ENCODE measurements at regions not wholly inside any gene's neighbourhood (a gene's known extent, or its start where the extent isn't known, plus 50 kb on each side); places are given as distances from the start of the nearest gene placed in this dataset.
"Not testable (repeated sequence)": the region's sequence is repeated elsewhere in the genome, so short reads cannot be mapped to it uniquely, and the experiment has no call there.

- DNase-seq (ENCODE audit: extremely low read depth, low read depth, low spot score): no peak
These were observed 1595.8 kb upstream of the SEL1L start for GRCh38 chr14:83129496-83129895.

GRCh38 chr14:83133981-83134645 lies 1600.5 kb upstream of the SEL1L start:
- no peak for DNase-seq (ENCODE audit: extremely low read depth, low read depth, low spot score)

- no peak for DNase-seq (ENCODE audit: extremely low read depth, low read depth, low spot score)
These were observed 1607.1 kb upstream of the SEL1L start for GRCh38 chr14:83140756-83141155.

GRCh38 chr14:83147006-83147405 lies 1613.4 kb upstream of the SEL1L start:
- no peak for DNase-seq (ENCODE audit: extremely low read depth, low read depth, low spot score)

GRCh38 chr14:83151571-83151970 lies 1617.9 kb upstream of the SEL1L start:
- no peak for DNase-seq (ENCODE audit: extremely low read depth, low read depth, low spot score)

- no peak for DNase-seq (ENCODE audit: extremely low read depth, low read depth, low spot score)
These were observed 1619.4 kb upstream of the SEL1L start for GRCh38 chr14:83153081-83153480.

GRCh38 chr14:83162361-83162929 lies 1628.8 kb upstream of the SEL1L start:
- no peak for DNase-seq (ENCODE audit: extremely low read depth, low read depth, low spot score)

- DNase-seq (ENCODE audit: extremely low read depth, low read depth, low spot score): no peak
These were observed 1629.4 kb upstream of the SEL1L start for GRCh38 chr14:83163016-83163415.

GRCh38 chr14:83164016-83164415 lies 1630.4 kb upstream of the SEL1L start:
- DNase-seq (ENCODE audit: extremely low read depth, low read depth, low spot score): no peak

GRCh38 chr14:83164591-83164990 lies 1630.9 kb upstream of the SEL1L start:
- DNase-seq (ENCODE audit: extremely low read depth, low read depth, low spot score): no peak

GRCh38 chr14:83170165-83170564 lies 1636.5 kb upstream of the SEL1L start:
- no peak for DNase-seq (ENCODE audit: extremely low read depth, low read depth, low spot score)

GRCh38 chr14:83171761-83172160 lies 1638.1 kb upstream of the SEL1L start:
- no peak for DNase-seq (ENCODE audit: extremely low read depth, low read depth, low spot score)

- DNase-seq (ENCODE audit: extremely low read depth, low read depth, low spot score): no peak
These were observed 1638.7 kb upstream of the SEL1L start for GRCh38 chr14:83172363-83172762.

GRCh38 chr14:83173687-83174086 lies 1640.0 kb upstream of the SEL1L start:
- DNase-seq (ENCODE audit: extremely low read depth, low read depth, low spot score): no peak

GRCh38 chr14:83184531-83184930 lies 1650.9 kb upstream of the SEL1L start:
- DNase-seq (ENCODE audit: extremely low read depth, low read depth, low spot score): no peak

GRCh38 chr14:83188311-83188710 lies 1654.7 kb upstream of the SEL1L start:
- not testable (repeated sequence) for DNase-seq (ENCODE audit: extremely low read depth, low read depth, low spot score)

GRCh38 chr14:83196236-83196635 lies 1662.6 kb upstream of the SEL1L start:
- no peak for DNase-seq (ENCODE audit: extremely low read depth, low read depth, low spot score)

GRCh38 chr14:83197271-83197670 lies 1663.6 kb upstream of the SEL1L start:
- no peak for DNase-seq (ENCODE audit: extremely low read depth, low read depth, low spot score)

- no peak for DNase-seq (ENCODE audit: extremely low read depth, low read depth, low spot score)
These were observed 1673.9 kb upstream of the SEL1L start for GRCh38 chr14:83207550-83207949.

GRCh38 chr14:83208341-83208740 lies 1674.7 kb upstream of the SEL1L start:
- DNase-seq (ENCODE audit: extremely low read depth, low read depth, low spot score): no peak

- no peak for DNase-seq (ENCODE audit: extremely low read depth, low read depth, low spot score)
These were observed 1683.8 kb upstream of the SEL1L start for GRCh38 chr14:83217492-83217891.

GRCh38 chr14:83247924-83248639 lies 1714.4 kb upstream of the SEL1L start:
- DNase-seq (ENCODE audit: extremely low read depth, low read depth, low spot score): no peak

Measured in glomerular endothelial cell (primary cell).